MCF 10A (cell line): ENCODE measurements at regions not wholly inside any gene's neighbourhood (a gene's known extent, or its start where the extent isn't known, plus 50 kb on each side); places are given as distances from the start of the nearest gene placed in this dataset.
A peak's percentile ranks its signal among the peaks of the same experiment; 100 is the strongest.

ENCODE experiments used
- BruUV-seq: library from RNA; stranded (reverse); fragments of 400-500 nt; replicated peaks from 2 replicates; lab custom pipeline; 2021; lab: Mats Ljungman, UMichigan
- CTCF ChIA-PET: fragments of 300-600 bp; sonication (Branson Sonifier 250); formaldehyde crosslinking; extraction: SDS; loops from one replicate; lab custom pipeline; 2021; ENCODE audit warnings: antibody characterized with exemption, inconsistent platforms; lab: Yijun Ruan, JAX
- POLR2A ChIA-PET: fragments of 300-600, 350-650 bp; sonication (Branson Sonifier 250); formaldehyde crosslinking; extraction: SDS; loops from one replicate; lab custom pipeline; 2020; ENCODE audit warnings: antibody characterized with exemption, inconsistent platforms; lab: Yijun Ruan, JAX
- DNase-seq: peaks from one replicate; pipeline ENCODE4 v3.0.0-alpha.2; 2018; ENCODE audit not compliant: unreplicated experiment
- H3K27ac Mint-ChIP-seq: one replicate; pipeline ENCODE4 v1.8.0; 2022; ENCODE audit warnings: mild to moderate bottlenecking, low read depth, mixed read lengths; ENCODE audit not compliant: unreplicated experiment
- H3K27me3 Mint-ChIP-seq: one replicate; pipeline ENCODE4 v1.8.0; 2022; ENCODE audit warnings: mixed read lengths; ENCODE audit not compliant: insufficient read depth, unreplicated experiment
- H3K36me3 Mint-ChIP-seq: one replicate; pipeline ENCODE4 v1.8.0; 2022; ENCODE audit warnings: mild to moderate bottlenecking, moderate library complexity, mixed read lengths; ENCODE audit not compliant: insufficient read depth, unreplicated experiment
- H3K4me1 Mint-ChIP-seq: one replicate; pipeline ENCODE4 v1.8.0; 2022; ENCODE audit warnings: mixed read lengths; ENCODE audit not compliant: insufficient read depth, unreplicated experiment
- H3K4me3 Mint-ChIP-seq: one replicate; pipeline ENCODE4 v1.8.0; 2022; ENCODE audit warnings: mild to moderate bottlenecking, moderate library complexity, mixed read lengths; ENCODE audit not compliant: unreplicated experiment
- H3K9me3 Mint-ChIP-seq: one replicate; pipeline ENCODE4 v1.8.0; 2022; ENCODE audit warnings: mixed read lengths; ENCODE audit not compliant: unreplicated experiment
- intact Hi-C: fragments of 100-400 bp; cut with micrococcal nuclease; formaldehyde crosslinking; loops from 2 replicates; pipeline ENCODE4 v1.14.1; 2022
- TF ChIP-seq, protein P1 (sequence below): fragments of 200-600 bp; IDR thresholded peaks from one replicate; pipeline ENCODE4 v1.8.0; 2022; ENCODE audit warnings: antibody characterized with exemption, mild to moderate bottlenecking; ENCODE audit not compliant: unreplicated experiment

DNA sequence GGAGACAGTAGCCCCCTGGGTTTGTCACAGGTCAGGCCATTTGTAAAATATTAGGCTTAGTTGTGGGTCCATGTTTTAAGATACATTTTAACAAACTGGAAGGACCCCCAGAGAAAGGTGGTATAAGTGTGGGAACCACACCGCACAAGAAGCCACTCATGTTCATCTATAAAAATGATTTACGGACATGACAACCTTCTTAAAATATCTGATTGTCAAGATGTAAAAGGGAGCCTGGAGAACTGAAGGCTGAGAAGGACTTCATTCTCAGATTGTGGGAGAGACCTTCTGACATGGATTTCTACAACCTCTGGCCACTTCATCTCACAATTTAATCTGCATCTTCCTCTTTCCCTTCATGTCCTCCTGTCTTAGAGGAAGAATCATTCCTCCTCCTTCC, 102.4 kb downstream of the VCPKMT start:
- Mint-ChIP-seq H3K27ac (peak overlapping the region; percentile 73), H3K9me3 (no peaks in the 10 kb centered on the region), H3K4me3 (no peak overlapping the region), H3K36me3 (no peaks in the 10 kb centered on the region), H3K27me3 (no peaks in the 10 kb centered on the region), H3K4me1 (peaks cover 24% of the 10 kb centered on the region)
- POLR2A ChIA-PET = interaction anchor here (1.2 to 4.4 kb wide), 3 partner anchors 10 to 151 kb away, joined by 3 to 19 read pairs (median 5); no protein-coding TSS in a partner anchor
- CTCF ChIA-PET = interaction anchor here (6.4 kb wide), 1 partner anchor 151 kb away, joined by 31 read pairs; no protein-coding TSS in a partner anchor
- no peak for DNase-seq
- TF ChIP-seq, protein P1, sequence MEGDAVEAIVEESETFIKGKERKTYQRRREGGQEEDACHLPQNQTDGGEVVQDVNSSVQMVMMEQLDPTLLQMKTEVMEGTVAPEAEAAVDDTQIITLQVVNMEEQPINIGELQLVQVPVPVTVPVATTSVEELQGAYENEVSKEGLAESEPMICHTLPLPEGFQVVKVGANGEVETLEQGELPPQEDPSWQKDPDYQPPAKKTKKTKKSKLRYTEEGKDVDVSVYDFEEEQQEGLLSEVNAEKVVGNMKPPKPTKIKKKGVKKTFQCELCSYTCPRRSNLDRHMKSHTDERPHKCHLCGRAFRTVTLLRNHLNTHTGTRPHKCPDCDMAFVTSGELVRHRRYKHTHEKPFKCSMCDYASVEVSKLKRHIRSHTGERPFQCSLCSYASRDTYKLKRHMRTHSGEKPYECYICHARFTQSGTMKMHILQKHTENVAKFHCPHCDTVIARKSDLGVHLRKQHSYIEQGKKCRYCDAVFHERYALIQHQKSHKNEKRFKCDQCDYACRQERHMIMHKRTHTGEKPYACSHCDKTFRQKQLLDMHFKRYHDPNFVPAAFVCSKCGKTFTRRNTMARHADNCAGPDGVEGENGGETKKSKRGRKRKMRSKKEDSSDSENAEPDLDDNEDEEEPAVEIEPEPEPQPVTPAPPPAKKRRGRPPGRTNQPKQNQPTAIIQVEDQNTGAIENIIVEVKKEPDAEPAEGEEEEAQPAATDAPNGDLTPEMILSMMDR = no peak
- intact Hi-C loops = no loop called here
- BruUV-seq = no TSS peak

DNA sequence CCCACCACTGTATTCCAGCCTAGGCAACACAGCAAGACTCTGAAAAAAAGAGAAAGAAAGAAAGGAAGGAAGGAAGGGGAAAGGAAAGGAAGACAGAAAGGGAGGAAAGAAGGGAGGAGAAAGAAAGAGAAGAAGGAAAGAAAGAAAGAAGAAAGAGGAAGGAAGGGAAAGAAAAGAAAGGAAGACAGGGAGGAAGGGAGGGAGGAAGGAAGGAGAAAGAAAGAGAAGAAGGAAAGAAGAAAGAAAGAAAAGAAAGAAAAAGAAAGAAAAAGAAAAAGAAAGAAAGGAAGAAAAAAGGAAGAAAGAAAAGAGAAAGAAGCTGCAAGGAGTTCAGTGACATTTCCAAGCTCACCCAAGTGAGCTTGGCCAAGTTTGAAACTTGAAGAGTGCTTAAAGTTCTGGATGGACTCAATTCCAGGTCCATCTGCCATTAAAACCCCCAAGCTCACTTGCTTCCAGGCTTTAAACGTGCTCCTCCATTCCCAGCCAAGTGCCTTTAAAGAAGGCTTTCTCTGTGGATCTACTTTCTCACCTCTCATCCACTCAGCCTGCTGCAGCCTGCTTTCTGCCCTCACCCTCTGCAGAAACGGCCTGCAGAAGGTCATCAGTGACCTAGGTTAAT, 101.5 kb downstream of the VCPKMT start:
- intact Hi-C loops = no loop called here
- CTCF ChIA-PET = interaction anchor here (6.4 kb wide), 1 partner anchor 152 kb away, joined by 31 read pairs; no protein-coding TSS in a partner anchor

DNA sequence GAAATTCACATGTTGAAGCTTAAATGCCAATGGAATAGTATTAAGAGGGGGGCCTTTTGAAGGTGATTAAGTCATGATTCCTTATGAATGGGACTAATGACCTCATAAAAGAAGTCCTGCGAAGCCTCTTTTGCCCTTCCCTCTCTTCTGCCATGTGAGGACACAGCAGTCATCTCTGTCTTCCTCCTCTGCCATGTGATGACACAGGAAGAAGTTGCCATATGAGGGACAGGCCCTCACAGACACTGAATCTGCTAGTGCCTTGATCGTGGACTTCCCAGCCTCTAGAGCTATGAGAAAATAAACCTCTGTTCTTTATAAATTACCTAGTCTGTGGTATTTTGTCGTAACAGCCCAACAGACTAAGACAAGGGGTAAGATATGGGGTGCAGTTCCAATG, 100.7 kb downstream of the VCPKMT start:
- Mint-ChIP-seq H3K4me3 (no peak overlapping the region), H3K4me1 (peaks cover 20% of the 10 kb centered on the region), H3K36me3 (no peaks in the 10 kb centered on the region), H3K27me3 (no peaks in the 10 kb centered on the region), H3K27ac (no peak overlapping the region), H3K9me3 (no peaks in the 10 kb centered on the region)
- DNase-seq = no peak
- no TSS peak for BruUV-seq
- TF ChIP-seq, protein P1 = no peak
- CTCF ChIA-PET = interaction anchor here (0.9 to 6.4 kb wide), 3 partner anchors 22 to 153 kb away, joined by 3 to 31 read pairs (median 3); no protein-coding TSS in a partner anchor
- POLR2A ChIA-PET = interaction anchor here (1.2 to 4.3 kb wide), 2 partner anchors 14 to 24 kb away, joined by 4 to 44 read pairs; no protein-coding TSS in a partner anchor
- intact Hi-C loops = no loop called here

More for the DNA sequence above, 101.5 kb downstream of the VCPKMT start:
- BruUV-seq = no TSS peak
- no peak for DNase-seq
- Mint-ChIP-seq H3K4me1 (peaks cover 20% of the 10 kb centered on the region), H3K9me3 (no peaks in the 10 kb centered on the region), H3K27me3 (no peaks in the 10 kb centered on the region), H3K27ac (no peak overlapping the region), H3K36me3 (no peaks in the 10 kb centered on the region), H3K4me3 (no peak overlapping the region)
- POLR2A ChIA-PET = interaction anchor here (1.9 kb wide), 1 partner anchor 152 kb away, joined by 5 read pairs; no protein-coding TSS in a partner anchor
- TF ChIP-seq, protein P1 = no peak

- peaks cover 12% of the 10 kb centered on the region for H3K4me1 Mint-ChIP-seq
- H3K36me3 Mint-ChIP-seq = no peaks in the 10 kb centered on the region
- intact Hi-C loops = loop anchor here (1.0 kb wide), 1 partner anchor 20 kb away; no protein-coding TSS in a partner anchor
- POLR2A ChIA-PET = interaction anchor here (0.6 to 4.3 kb wide), 19 partner anchors 10 to 167 kb away, joined by 3 to 44 read pairs (median 4); partner anchors contain the start of gene ARF6
- peak; percentile 47 for DNase-seq
- no TSS peak for BruUV-seq
- CTCF ChIA-PET = interaction anchor here (0.6 to 6.4 kb wide), 16 partner anchors 11 to 176 kb away, joined by 3 to 31 read pairs (median 4); partner anchors contain the start of gene NEMF
- no peaks in the 10 kb centered on the region for H3K9me3 Mint-ChIP-seq
- no peak overlapping the region for H3K4me3 Mint-ChIP-seq
- TF ChIP-seq, protein P1 = no peak
- no peaks in the 10 kb centered on the region for H3K27me3 Mint-ChIP-seq
- H3K27ac Mint-ChIP-seq = peak overlapping the region; percentile 51
Measured at GRCh38 chr14:50018201-50018932, 98.0 kb downstream of the VCPKMT start.
